ENCODE measurements at regions not wholly inside any gene's neighbourhood (a gene's known extent, or its start where the extent isn't known, plus 50 kb on each side); places are given as distances from the start of the nearest gene placed in this dataset.

GRCh38 chr7:138258197-138258559 lies 181.9 kb downstream of the AKR1D1 start:
- no peak for DNase-seq

- no peak for DNase-seq
Observed at GRCh38 chr7:138259675-138260074, 183.4 kb downstream of the AKR1D1 start.

DNA sequence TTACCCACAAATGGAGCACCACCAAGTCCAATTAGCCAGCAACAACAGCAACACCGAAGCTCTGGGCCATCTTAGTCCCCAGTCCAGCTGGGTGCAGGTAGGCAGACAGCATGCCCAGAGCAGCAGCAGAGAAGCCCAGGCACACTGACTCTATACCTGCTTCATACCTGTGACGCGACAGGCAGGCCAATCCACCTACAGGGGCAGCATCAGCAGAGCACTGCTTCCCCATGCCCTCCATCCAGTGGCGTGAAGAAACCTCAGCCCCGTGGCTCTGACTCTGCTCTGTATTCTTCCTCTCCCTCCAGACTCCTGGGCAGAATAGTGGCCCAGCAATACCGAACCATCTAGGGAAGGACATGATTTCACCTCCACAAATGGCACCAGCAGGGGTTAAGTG lies 191.7 kb downstream of the AKR1D1 start:
- DNase-seq = no peak

GRCh38 chr7:138276891-138277290 lies 183.2 kb upstream of the TRIM24 start:
- no peak for DNase-seq

DNA sequence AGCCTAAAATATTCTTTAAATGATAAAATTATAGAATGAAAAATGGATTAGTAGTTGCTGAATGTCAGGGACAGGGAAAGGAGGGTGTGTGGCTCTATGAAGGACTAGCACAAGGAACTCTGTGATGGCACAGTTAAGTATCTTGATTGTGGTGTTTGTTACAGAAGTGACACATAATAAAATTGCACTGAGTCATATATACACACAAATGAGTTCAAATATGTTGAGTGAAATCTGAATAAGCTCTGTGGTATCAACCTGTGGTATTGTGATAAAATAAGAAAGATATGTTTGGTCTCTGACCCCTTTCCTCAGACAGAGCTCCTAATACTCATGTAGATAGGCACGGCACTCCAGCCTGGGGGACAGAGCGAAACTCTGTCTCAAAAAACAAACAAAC lies 181.5 kb upstream of the TRIM24 start:
- no peak for DNase-seq

DNA sequence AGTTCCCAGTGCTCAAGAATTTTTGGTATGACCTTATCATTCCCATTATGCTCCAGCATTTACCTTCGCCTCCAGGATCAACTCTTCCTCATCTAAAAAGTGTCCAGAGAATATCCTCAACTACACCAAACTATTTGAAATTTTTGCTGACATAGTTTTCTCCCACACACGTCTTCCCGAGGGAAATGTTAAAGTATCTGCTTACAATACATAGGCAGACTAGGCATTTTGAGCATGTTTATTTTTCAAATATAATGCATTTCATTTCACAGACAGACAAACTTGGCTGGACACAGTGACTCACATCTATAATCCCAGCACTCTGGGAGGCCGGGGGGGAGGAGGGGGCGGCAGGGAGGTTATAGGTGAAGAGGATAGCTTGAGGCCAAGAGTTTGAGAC lies 177.1 kb upstream of the TRIM24 start:
- DNase-seq = no peak

DNA sequence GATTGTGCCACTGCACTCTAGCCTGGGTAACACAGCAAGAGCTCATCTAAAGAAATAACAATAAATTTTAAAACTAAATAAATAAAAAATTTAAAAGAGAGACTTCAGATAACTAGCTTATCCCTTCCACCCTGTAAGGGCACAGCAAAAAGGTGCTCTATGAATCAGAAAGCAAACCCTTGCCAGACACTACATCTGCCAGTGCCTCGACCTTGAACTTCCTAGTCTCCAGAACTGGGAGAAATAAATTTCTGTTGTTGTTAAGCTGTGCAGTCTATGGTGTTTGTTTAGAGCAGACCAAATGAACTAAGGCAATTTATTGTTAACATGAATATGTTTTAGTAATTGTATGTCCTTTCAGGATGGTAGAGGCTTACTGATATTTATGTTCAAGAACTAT lies 174.9 kb upstream of the TRIM24 start:
- no peak for DNase-seq

DNA sequence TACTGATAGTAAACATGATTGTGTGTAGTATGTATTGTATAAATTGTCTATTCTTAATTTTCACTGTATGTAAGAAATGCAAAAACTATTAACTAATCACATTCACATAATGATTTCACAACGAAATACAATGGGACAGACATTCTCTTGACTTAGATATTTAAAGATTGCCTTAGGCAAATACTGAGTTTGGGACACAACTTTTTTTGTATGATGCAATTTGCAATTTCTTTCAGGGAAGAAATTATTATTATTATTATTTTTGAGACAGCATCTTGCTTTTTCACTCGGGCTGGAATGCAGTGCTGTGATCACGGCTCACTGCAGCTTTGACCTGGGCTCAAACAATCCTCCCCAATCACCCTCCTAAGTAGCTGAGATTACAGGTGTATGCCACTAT lies 173.2 kb upstream of the TRIM24 start:
- DNase-seq = no peak

DNA sequence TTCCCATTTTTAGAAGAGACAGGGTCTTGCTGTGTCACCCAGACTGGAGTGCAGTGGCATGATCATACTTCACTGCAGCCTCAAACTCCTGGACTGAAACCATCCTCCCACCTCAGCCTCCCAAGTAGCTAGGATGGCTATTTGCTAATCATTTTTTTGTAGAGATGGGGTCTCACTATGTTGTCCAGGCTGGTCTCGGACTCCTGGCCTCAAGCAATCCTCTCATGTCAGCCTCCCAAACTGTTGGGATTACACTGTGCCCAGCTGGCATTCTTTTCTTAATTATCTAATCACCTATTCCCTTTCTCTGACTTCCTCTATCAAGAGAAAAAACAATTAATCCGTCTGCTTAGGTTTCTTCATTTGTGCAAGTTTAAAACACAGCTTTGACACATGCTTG lies 172.5 kb upstream of the TRIM24 start:
- DNase-seq = no peak

DNA sequence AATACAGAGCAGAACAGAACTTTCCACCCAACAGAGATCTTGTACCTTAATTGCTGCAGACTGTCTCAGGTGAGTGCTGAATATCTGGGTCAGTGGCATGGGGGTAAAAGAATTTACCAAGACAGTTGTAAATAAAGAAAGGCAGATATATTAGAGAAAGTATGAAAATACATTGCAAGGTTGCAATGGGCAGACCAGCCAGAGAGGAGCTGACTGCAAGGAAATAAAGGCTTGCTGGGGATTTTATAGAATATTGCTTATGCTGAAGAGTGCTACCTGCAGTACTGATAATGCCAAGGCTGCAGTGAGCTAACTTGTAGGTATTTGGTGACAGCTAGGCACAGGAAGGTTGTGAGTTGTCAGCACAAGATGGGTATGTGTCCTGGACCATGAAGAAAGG lies 171.0 kb upstream of the TRIM24 start:
- no peak for DNase-seq

DNA sequence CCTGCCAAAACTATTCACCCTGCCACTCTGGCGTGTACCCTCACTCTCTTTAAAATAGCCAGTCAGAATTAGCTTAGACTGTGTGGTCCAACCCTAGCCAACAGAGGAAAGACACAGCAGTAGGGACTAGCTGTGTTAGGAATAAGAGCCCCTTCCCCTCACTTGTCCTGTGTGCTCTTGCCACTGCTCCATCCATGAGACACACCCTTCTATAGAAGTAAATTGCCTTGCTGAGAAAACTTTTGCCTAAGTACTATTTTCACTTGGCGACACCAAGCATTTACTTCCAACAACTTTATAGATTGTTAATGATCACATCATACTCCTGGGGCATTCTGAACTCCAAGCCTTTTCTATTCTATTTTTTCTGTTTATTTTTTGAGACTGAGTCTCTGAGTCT lies 170.2 kb upstream of the TRIM24 start:
- DNase-seq = no peak

GRCh38 chr7:138292951-138293350 lies 167.1 kb upstream of the TRIM24 start:
- DNase-seq = no peak

- peak; percentile 3 for DNase-seq
Observed at GRCh38 chr7:138295049-138295637, 164.9 kb upstream of the TRIM24 start.

DNA sequence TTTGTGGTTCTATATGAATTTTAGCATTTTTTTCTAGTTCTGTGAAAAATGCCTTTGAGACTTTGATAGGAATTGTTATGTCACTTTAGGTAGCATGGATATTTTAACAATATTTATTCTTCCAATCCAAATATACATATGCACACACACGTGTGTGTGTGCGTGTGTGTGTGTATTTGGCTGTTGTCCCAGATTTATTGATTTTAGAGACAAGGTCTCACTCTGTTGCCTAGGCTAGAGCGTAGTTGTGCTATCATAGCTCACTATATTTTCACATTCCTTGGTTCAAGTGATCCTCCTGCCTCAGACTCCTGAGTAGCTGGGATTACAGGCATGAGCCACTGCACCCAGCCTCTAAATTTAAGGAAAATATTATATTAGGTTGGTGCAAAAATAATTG lies 162.5 kb upstream of the TRIM24 start:
- peak; percentile 7 for DNase-seq

DNA sequence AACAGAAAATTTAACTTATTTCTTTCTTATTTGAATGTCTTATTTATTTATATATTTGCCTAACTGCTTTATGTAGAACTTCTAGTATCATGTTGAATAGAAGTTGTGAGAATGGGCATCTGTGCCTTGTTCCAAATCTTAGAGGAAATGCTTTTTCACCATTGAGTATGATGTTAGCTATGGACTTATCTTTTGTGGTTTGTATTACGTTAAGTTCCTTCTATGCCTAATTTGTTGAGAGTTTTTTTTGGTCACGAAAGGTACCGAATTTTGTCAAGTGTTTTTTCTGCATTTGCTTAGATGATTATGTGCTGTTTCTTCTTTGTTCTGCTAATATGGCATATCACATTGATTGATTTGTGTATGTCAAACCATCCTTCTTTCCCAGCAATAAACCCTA lies 161.0 kb upstream of the TRIM24 start:
- no peak for DNase-seq

DNA sequence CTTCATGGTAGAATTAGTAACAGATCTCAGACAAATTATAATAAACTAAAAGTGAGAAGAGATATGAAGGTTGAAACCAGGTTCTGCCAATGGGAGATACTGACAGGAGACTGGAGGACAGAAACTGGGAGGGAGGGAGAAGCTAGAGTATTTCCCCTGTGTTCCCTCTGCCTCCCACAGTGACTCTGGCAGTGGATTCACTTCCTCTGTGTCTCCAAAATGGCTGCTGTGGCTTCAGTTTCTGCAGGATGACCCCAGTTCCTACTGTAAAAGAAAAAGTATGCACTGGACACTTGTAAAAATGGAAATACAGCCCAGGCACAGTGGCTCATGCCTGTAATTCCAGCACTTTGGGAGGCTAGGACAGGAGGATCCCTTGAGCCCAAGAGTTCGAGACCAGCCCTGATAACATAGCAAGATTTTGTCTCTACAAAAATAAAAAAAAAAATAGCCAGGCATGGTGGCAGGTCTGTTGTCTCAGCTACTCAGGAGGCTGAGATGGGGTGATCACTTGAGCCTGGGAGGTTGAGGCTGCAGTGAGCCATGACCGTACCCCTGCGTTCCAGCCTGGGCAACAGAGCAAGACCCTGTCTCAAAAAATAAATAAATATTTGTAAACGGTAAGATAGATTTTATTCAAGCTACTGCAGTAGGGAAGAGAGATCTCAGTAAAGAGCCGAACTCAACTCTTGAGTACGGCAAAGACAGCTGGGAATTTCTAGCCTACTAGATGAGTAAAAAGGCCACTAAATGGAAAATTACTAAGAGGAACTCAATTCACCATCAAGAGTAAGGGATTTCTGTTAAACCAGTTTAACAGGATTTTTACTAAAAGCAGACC lies 156.6 kb upstream of the TRIM24 start:
- DNase-seq = no peak

- DNase-seq = no peak
Observed at GRCh38 chr7:138304071-138304320, 156.1 kb upstream of the TRIM24 start.

GRCh38 chr7:138307633-138308032 lies 152.4 kb upstream of the TRIM24 start:
- DNase-seq = no peak

- DNase-seq = no peak
Observed at GRCh38 chr7:138308136-138308535, 151.9 kb upstream of the TRIM24 start.

DNA sequence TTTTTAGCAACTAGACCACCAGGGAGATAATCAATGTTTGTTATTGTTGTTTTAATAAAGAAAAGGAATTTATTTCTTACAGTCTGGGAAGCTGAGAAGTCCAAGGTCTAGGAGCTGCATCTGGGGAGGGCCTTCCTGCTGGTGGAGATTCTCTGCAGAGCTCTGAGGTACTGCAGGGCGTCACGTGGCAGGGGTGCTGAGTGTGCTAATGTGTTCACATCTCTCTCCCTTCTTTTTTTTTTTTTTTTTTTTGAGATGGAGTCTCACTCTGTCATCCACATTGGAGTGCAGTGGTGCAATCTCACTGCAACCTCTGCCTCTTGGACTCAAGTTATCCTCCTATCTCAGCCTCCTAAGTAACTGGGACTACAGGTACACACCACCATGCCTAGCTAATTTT lies 150.9 kb upstream of the TRIM24 start:
- no peak for DNase-seq

GRCh38 chr7:138313829-138314178 lies 146.3 kb upstream of the TRIM24 start:
- no peak for DNase-seq

DNA sequence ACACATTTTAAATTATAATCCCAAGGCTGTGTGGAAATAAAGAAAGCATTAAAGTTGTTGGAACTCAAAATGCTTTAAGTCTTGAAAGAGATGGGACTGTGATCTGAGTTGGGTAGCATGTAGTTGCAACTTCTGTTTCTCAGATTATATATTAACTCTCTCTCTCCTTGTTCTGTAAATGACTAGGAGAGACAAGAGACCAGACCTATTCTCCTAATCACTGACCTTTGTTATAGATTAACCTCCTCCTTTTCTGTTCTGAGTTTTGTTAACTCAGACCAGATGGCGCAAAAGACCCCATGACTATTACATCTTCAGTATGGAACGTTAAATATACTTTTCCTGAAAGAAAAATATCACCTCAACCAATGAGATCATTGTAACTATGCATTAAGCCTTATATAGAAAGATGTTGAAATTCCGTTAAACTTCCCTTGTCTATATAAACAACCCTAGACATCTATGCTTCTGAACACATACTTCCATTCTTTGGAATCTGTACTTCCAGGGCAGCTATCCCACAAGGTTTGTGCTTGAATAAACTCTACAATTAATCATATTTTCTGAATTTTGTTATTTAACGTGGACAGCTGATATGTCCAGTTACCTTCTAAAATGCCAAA lies 143.5 kb upstream of the TRIM24 start:
- no peak for DNase-seq

- no peak for DNase-seq
Observed at GRCh38 chr7:138317044-138317596, 142.9 kb upstream of the TRIM24 start.

GRCh38 chr7:138324941-138325340 lies 135.1 kb upstream of the TRIM24 start:
- no peak for DNase-seq

DNA sequence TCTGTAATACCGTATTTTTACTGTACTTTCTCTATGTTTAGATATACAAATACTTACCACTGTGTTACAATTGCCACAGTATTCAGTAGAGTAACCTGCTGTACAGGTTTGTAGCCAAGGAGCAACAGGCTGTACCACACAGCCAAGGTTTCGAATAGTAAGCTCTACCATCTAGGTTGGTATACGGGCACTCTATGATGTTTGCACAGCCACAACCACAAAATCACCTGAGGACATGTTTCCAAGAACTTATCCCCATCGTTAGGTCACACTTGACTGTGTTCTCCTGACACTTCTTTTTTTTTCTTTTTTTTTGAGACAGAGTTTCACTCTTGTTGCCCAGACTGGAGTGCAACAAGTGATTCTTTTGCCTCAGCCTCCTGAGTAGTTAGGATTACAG lies 134.6 kb upstream of the TRIM24 start:
- peak; percentile 13 for DNase-seq
